ENCODE measurements at regions not wholly inside any gene's neighbourhood (a gene's known extent, or its start where the extent isn't known, plus 50 kb on each side); places are given as distances from the start of the nearest gene placed in this dataset.

DNA sequence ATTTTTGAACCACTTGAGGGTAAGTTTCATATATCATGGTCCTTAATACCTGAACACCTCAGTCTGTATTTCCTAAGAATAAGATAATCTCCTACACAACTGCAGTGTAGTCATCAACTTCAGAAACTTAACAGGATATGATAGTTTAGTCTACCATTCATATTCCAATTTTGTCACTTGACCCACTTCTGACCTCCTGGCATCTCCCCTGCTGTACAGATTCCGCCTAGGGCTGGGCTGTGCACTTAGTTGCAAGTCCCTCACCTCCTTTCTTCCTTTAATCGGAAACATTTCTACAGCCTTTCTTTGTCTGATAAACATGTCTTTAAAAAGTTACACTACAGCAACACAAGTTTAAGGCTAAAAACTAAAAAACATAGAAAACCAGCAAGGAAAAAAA, 218.4 kb upstream of the SLCO3A1 start:
- TF ChIP-seq, protein P1, sequence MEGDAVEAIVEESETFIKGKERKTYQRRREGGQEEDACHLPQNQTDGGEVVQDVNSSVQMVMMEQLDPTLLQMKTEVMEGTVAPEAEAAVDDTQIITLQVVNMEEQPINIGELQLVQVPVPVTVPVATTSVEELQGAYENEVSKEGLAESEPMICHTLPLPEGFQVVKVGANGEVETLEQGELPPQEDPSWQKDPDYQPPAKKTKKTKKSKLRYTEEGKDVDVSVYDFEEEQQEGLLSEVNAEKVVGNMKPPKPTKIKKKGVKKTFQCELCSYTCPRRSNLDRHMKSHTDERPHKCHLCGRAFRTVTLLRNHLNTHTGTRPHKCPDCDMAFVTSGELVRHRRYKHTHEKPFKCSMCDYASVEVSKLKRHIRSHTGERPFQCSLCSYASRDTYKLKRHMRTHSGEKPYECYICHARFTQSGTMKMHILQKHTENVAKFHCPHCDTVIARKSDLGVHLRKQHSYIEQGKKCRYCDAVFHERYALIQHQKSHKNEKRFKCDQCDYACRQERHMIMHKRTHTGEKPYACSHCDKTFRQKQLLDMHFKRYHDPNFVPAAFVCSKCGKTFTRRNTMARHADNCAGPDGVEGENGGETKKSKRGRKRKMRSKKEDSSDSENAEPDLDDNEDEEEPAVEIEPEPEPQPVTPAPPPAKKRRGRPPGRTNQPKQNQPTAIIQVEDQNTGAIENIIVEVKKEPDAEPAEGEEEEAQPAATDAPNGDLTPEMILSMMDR (IDR thresholded peaks at IDR 0.05; ENCODE audit: low read length), result no peak
- TF ChIP-seq EZH2 (IDR thresholded peaks at IDR 0.05; ENCODE audit: borderline replicate concordance, low read length), result no peak
